WTC11 (cell line): ENCODE measurements at regions not wholly inside any gene's neighbourhood (a gene's known extent, or its start where the extent isn't known, plus 50 kb on each side); places are given as distances from the start of the nearest gene placed in this dataset.

Experiments
- ATAC-seq: fragments of 200-7000 bp; cut with Tn5 transposase; 2 replicates; pipeline ENCODE4 v1.10.0; 2021; ENCODE audit warnings: mild to moderate bottlenecking, moderate library complexity
- CTCF ChIA-PET: fragments of 300-600 bp; sonication (Branson Sonifier 250); formaldehyde crosslinking; loops from one replicate; lab custom pipeline; 2021; ENCODE audit warnings: antibody characterized with exemption; lab: Charles Lee
- POLR2A ChIA-PET: fragments of 350-600 bp; sonication (Branson Sonifier 250); formaldehyde crosslinking; loops from one replicate; lab custom pipeline; 2021; ENCODE audit warnings: antibody characterized with exemption; lab: Charles Lee
- DNase-seq: peaks from one replicate; pipeline ENCODE4 v3.0.0; 2021; ENCODE audit warnings: low spot score
- H3K27ac Mint-ChIP-seq: 2 replicates; pipeline ENCODE4 v1.8.0; 2021; ENCODE audit warnings: mixed read lengths
- H3K27me3 Mint-ChIP-seq: 2 replicates; pipeline ENCODE4 v1.8.0; 2021; ENCODE audit warnings: low read depth, mild to moderate bottlenecking, moderate library complexity, mixed read lengths
- H3K36me3 Mint-ChIP-seq: 2 replicates; pipeline ENCODE4 v1.8.0; 2021; ENCODE audit warnings: mixed read lengths
- H3K4me1 Mint-ChIP-seq: 2 replicates; pipeline ENCODE4 v1.8.0; 2022; ENCODE audit warnings: mixed read lengths
- H3K4me3 Mint-ChIP-seq: 2 replicates; pipeline ENCODE4 v1.8.0; 2021; ENCODE audit warnings: mild to moderate bottlenecking, moderate library complexity, mixed read lengths
- H3K9me3 Mint-ChIP-seq: 2 replicates; pipeline ENCODE4 v1.8.0; 2021; ENCODE audit warnings: mixed read lengths
- AR ChIP-seq: fragments of 250-450 bp; sonication (Bioruptor Pico); IDR thresholded peaks from 2 replicates; pipeline ENCODE4 v1.9.0; 2021; ENCODE audit warnings: mild to moderate bottlenecking
- ARID4B ChIP-seq: sonication (generic); formaldehyde crosslinking; IDR thresholded peaks from 2 replicates; pipeline ENCODE4 v1.8.0; 2023; ENCODE audit warnings: missing genetic modification reagents, mild to moderate bottlenecking, borderline replicate concordance
- ATF3 ChIP-seq: sonication (generic); formaldehyde crosslinking; conservative IDR thresholded peaks from 2 replicates; pipeline ENCODE4 v1.8.1; 2022; ENCODE audit warnings: mild to moderate bottlenecking, missing genetic modification reagents
- ATF6 ChIP-seq: sonication (generic); formaldehyde crosslinking; IDR thresholded peaks from 2 replicates; pipeline ENCODE4 v1.8.1; 2023; ENCODE audit warnings: mild to moderate bottlenecking, missing genetic modification reagents
- CDX4 ChIP-seq: fragments of 250-450 bp; sonication (Bioruptor Pico); IDR thresholded peaks from 2 replicates; pipeline ENCODE4 v1.9.0; 2021; ENCODE audit warnings: moderate library complexity, mild to moderate bottlenecking, inconsistent platforms, borderline replicate concordance
- CREM ChIP-seq: sonication (generic); formaldehyde crosslinking; IDR thresholded peaks from 2 replicates; pipeline ENCODE4 v1.8.1; 2022; ENCODE audit warnings: mild to moderate bottlenecking, missing genetic modification reagents, moderate library complexity
- EMX1 ChIP-seq: fragments of 250-450 bp; sonication (Bioruptor Pico); IDR thresholded peaks from 2 replicates; pipeline ENCODE4 v1.8.0; 2021; ENCODE audit warnings: mild to moderate bottlenecking
- ERG ChIP-seq: fragments of 250-450 bp; sonication (Bioruptor Pico); IDR thresholded peaks from 2 replicates; pipeline ENCODE4 v1.8.0; 2021; ENCODE audit warnings: mild to moderate bottlenecking
- FOXP4 ChIP-seq: sonication (generic); formaldehyde crosslinking; IDR thresholded peaks from 2 replicates; pipeline ENCODE4 v1.8.0; 2022; ENCODE audit warnings: mild to moderate bottlenecking, missing genetic modification reagents
- GTF2I ChIP-seq: fragments of 250-450 bp; sonication (Bioruptor Pico); conservative IDR thresholded peaks from 2 replicates; pipeline ENCODE4 v1.4.0; 2021; ENCODE audit warnings: mild to moderate bottlenecking
- MXD4 ChIP-seq: fragments of 250-450 bp; sonication (Bioruptor Pico); IDR thresholded peaks from 2 replicates; pipeline ENCODE4 v1.8.0; 2021; ENCODE audit warnings: mild to moderate bottlenecking, moderate library complexity, borderline replicate concordance
- NFATC4 ChIP-seq: fragments of 250-450 bp; sonication (Bioruptor Pico); IDR thresholded peaks from 2 replicates; pipeline ENCODE4 v1.9.0; 2021; ENCODE audit warnings: mild to moderate bottlenecking
- NFE2L1 ChIP-seq: sonication (generic); formaldehyde crosslinking; IDR thresholded peaks from 2 replicates; pipeline ENCODE4 v1.8.1; 2023; ENCODE audit warnings: missing genetic modification reagents
- NFYB ChIP-seq: sonication (generic); formaldehyde crosslinking; conservative IDR thresholded peaks from 2 replicates; pipeline ENCODE4 v1.8.0; 2022; ENCODE audit warnings: low read depth, missing genetic modification reagents
- RORB ChIP-seq: fragments of 250-450 bp; sonication (Bioruptor Pico); IDR thresholded peaks from 2 replicates; pipeline ENCODE4 v1.9.0; 2021; ENCODE audit warnings: mild to moderate bottlenecking
- SMAD4 ChIP-seq: sonication (generic); formaldehyde crosslinking; IDR thresholded peaks from 2 replicates; pipeline ENCODE4 v1.8.0; 2022; ENCODE audit warnings: mild to moderate bottlenecking, missing genetic modification reagents
- SOX15 ChIP-seq: fragments of 250-450 bp; sonication (Bioruptor Pico); IDR thresholded peaks from 2 replicates; pipeline ENCODE4 v1.9.0; 2021; ENCODE audit warnings: mild to moderate bottlenecking
- USF2 ChIP-seq: sonication (generic); formaldehyde crosslinking; IDR thresholded peaks from 2 replicates; pipeline ENCODE4 v1.8.1; 2023; ENCODE audit warnings: mild to moderate bottlenecking, missing genetic modification reagents, moderate library complexity
- ZNF263 ChIP-seq: sonication (generic); formaldehyde crosslinking; IDR thresholded peaks from 2 replicates; pipeline ENCODE4 v1.8.1; 2022; ENCODE audit warnings: low read depth, mild to moderate bottlenecking, moderate library complexity, missing genetic modification reagents
- ZNF423 ChIP-seq: fragments of 250-450 bp; sonication (Bioruptor Pico); IDR thresholded peaks from 2 replicates; pipeline ENCODE4 v2.1.2; 2022; ENCODE audit warnings: mild to moderate bottlenecking, moderate library complexity

GRCh38 chr13:69296130-69296529, 811.5 kb upstream of the ATXN8OS start (continued):
- TF ChIP-seq CDX4 (CRISPR knock-in tag), result no peak
- TF ChIP-seq ZNF263 (CRISPR knock-in tag), result no peak
- no peak for TF ChIP-seq NFATC4
- no peak for TF ChIP-seq SOX15 (CRISPR knock-in tag)

- no peak for DNase-seq
- ChIA-PET CTCF (no interaction called here), POLR2A (no interaction called here)
- Mint-ChIP-seq H3K27ac (peak overlapping the region; percentile 65; the same call in 1 of the 2 replicates), H3K27me3 (no peaks in the 10 kb centered on the region), H3K4me3 (no peak overlapping the region), H3K36me3 (peaks cover 6% of the 10 kb centered on the region), H3K9me3 (peaks cover 8% of the 10 kb centered on the region), H3K4me1 (peaks cover 54% of the 10 kb centered on the region)
- no peak for ATAC-seq
- no peak for TF ChIP-seq MXD4 (CRISPR knock-in tag)
- no peak for TF ChIP-seq USF2 (CRISPR knock-in tag)
- no peak for TF ChIP-seq GTF2I (CRISPR knock-in tag)
- no peak for TF ChIP-seq RORB
- TF ChIP-seq NFE2L1, result no peak
- TF ChIP-seq AR (CRISPR knock-in tag), result no peak
- no peak for TF ChIP-seq CREM (CRISPR knock-in tag)
- no peak for TF ChIP-seq EMX1
- TF ChIP-seq FOXP4, result no peak
- no peak for TF ChIP-seq ATF6 (CRISPR knock-in tag)
- TF ChIP-seq SOX15 (CRISPR knock-in tag), result no peak
- no peak for TF ChIP-seq ATF3
- TF ChIP-seq ZNF423, result no peak
- TF ChIP-seq ARID4B (CRISPR knock-in tag), result no peak
- TF ChIP-seq SMAD4 (CRISPR knock-in tag), result no peak
- no peak for TF ChIP-seq ERG (CRISPR knock-in tag)
- no peak for TF ChIP-seq NFYB (CRISPR knock-in tag)
Observed at GRCh38 chr13:69292789-69293425, 814.7 kb upstream of the ATXN8OS start.
